T-helper 17 cell (primary cell): ENCODE measurements at regions not wholly inside any gene's neighbourhood (a gene's known extent, or its start where the extent isn't known, plus 50 kb on each side); places are given as distances from the start of the nearest gene placed in this dataset.

Source experiments
- ATAC-seq: fragments of 150-1000 bp; cut with Tn5 transposase; 2 replicates; pipeline ENCODE4 v1.10.0; 2021; ENCODE audit warnings: mild to moderate bottlenecking, moderate library complexity
- DNase-seq, 3 donors: peaks; one replicate each; pipeline versions ENCODE4 v3.0.0 to v3.0.0-alpha.2; 2020 to 2021
- H3K9me3 ChIP-seq: one replicate; pipeline ENCODE4 v1.7.0; 2013; ENCODE audit warnings: low read length, mild to moderate bottlenecking; ENCODE audit not compliant: control insufficient read depth, poor library complexity, severe bottlenecking
- H3K27ac Mint-ChIP-seq: one replicate; pipeline ENCODE4 v1.8.0; 2022; ENCODE audit warnings: mild to moderate bottlenecking, moderate library complexity, mixed read lengths
- H3K27me3 Mint-ChIP-seq: one replicate; pipeline ENCODE4 v1.8.0; 2022; ENCODE audit warnings: mixed read lengths
- H3K36me3 Mint-ChIP-seq: one replicate; pipeline ENCODE4 v1.8.0; 2022; ENCODE audit warnings: low read depth, mixed read lengths
- H3K4me1 Mint-ChIP-seq: one replicate; pipeline ENCODE4 v1.8.0; 2022; ENCODE audit warnings: mild to moderate bottlenecking, mixed read lengths
- H3K4me3 Mint-ChIP-seq: one replicate; pipeline ENCODE4 v1.8.0; 2022; ENCODE audit warnings: mild to moderate bottlenecking, moderate library complexity, mixed read lengths

DNA sequence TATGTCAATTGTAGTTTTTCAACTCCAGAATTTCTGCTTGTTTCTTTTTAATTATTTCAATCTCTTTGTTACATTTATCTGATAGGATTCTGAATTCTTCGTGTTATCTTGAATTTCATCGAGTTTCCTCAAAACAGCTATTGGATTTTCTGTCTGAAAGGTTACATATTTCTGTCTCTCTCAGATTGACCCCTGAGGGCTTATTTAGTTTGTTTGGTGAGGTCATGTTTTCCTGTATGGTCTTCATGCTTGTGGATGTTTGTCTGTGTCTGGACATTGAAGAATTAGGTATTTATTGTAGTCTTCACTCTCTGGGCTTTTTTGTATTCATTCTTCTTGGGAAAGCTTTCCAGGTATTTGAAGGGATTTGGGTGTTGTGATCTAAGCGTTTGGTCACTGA lies 85.6 kb downstream of the SNAPC1 start:
- Mint-ChIP-seq H3K36me3 (peaks cover 3% of the 10 kb centered on the region), H3K27ac (no peak overlapping the region), H3K4me1 (no peaks in the 10 kb centered on the region), H3K4me3 (no peak overlapping the region), H3K27me3 (peaks cover 14% of the 10 kb centered on the region)
- DNase-seq (no peak), ATAC-seq (no peak)
- no peaks in the 10 kb centered on the region for H3K9me3 ChIP-seq

DNA sequence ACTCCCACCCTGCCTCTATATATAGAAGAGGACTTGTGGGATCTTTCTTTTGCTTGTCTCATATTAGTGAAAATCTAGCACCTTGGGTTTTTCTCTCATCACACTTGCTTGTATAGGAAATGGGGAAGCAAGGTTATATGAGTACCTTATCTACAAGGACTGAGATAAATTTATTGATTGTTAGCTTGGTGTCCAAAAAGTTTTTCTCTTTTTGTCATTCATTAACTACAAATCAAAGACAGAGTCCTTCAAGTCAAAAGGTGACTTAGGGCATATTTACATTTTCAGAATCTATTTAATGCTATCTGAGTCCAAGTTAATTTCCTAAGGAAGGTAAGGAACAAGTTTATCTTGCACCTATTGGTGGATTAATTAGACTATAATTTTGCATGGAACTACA lies 92.7 kb downstream of the SNAPC1 start:
- Mint-ChIP-seq H3K36me3 (peaks cover 9% of the 10 kb centered on the region), H3K4me3 (no peak overlapping the region), H3K4me1 (no peaks in the 10 kb centered on the region), H3K27me3 (peaks cover 45% of the 10 kb centered on the region), H3K27ac (no peak overlapping the region)
- DNase-seq, result no peak
- ATAC-seq, result no peak
- peaks cover 4% of the 10 kb centered on the region for H3K9me3 ChIP-seq

DNA sequence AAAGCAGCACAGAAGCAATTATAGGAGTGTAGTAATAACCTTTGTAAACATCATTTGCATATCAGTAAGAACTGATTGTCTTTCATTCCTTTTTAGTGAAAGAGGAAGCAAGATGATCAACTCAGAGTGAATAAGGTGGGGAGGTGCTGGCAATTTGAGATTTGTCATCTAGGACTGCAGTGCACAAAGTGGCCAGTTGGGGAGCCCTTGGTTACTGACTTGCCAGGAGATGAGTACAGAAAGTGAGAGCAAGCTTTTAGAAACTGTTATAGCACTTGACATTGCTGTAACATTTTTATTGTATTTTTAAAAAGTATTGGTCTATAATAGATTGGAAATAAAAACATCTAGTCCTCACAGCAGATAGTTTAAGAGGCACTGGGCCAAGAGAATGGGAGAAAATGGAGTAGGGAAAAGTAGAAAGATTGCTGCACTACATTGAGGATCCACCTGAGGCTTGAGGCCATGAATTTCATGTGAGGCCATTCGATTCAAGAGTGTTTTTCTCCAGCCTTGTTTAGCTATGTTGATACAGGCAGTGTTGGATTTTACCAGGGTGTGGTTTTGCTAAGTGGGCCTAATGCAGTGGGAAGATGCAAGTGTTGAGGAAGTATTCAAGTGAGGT lies 98.2 kb downstream of the SNAPC1 start:
- no peak overlapping the region for H3K27ac Mint-ChIP-seq
- no peak overlapping the region for H3K4me3 Mint-ChIP-seq
- ATAC-seq, result peak; percentile 88
- H3K4me1 Mint-ChIP-seq, result no peaks in the 10 kb centered on the region
- peaks cover 4% of the 10 kb centered on the region for H3K9me3 ChIP-seq
- H3K36me3 Mint-ChIP-seq, result peaks cover 3% of the 10 kb centered on the region
- peaks cover 13% of the 10 kb centered on the region for H3K27me3 Mint-ChIP-seq
- peak in 1 of 3 donors; percentile 31 for DNase-seq

DNA sequence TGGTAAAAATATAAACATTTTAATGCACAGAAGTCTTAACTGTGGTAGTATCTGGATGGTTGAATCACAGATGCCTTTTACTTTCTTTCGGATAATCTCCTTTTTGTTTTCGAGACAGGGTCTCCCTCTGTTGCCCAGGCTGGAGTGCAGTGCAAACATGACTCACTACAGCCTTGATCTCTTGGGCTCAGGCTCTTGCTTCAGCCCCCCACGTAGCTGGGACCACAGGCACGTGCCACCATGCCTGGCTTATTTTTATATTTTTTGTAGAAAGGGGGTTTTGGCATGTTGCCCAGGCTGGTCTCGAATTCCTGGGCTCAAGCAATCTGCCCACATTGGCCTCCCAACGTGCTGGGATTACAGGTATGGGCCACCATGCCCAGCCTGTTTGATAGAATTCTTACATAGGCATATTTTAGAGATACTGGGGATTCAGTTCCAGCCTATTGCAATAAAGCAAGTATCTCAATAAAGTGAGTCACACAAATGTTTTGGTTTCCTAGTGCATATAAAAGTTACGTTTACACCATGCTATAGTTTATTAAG lies 99.2 kb downstream of the SNAPC1 start:
- Mint-ChIP-seq H3K4me1 (no peaks in the 10 kb centered on the region), H3K36me3 (peaks cover 3% of the 10 kb centered on the region), H3K4me3 (no peak overlapping the region), H3K27ac (no peak overlapping the region), H3K27me3 (peaks cover 7% of the 10 kb centered on the region)
- peaks cover 4% of the 10 kb centered on the region for H3K9me3 ChIP-seq
- no peak for DNase-seq
- no peak for ATAC-seq

DNA sequence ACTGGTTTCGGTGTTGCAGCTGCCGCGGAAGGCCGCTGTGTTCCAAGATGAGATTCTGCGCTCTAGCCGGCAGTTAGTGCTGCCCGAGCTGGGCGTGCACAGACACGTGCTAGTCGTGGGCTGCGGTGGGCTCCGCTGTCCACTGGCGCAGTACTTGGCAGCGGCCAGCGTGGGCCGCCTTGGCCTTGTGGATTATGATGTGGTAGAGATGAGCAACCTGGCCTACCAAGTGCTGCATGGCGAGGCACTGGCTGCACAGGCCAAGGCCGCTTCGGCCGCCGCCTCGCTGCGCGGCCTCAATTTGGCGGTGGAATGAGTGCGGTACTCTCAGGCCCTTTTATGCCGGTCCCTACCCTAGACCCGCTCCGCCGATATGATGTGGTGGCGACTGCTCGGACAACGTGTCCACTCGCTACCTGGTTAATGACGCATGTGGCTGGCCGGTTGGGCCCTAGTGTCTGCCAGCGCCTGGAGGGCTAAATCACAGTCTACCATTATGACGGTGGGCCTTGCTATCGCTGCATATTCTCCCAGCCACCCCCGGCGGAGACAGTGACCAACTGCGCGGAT lies 102.2 kb downstream of the SNAPC1 start:
- no peaks in the 10 kb centered on the region for H3K9me3 ChIP-seq
- Mint-ChIP-seq H3K27me3 (no peaks in the 10 kb centered on the region), H3K4me3 (no peak overlapping the region), H3K4me1 (peaks cover 2% of the 10 kb centered on the region), H3K36me3 (no peaks in the 10 kb centered on the region), H3K27ac (no peak overlapping the region)
- DNase-seq (no peak), ATAC-seq (no peak)

DNA sequence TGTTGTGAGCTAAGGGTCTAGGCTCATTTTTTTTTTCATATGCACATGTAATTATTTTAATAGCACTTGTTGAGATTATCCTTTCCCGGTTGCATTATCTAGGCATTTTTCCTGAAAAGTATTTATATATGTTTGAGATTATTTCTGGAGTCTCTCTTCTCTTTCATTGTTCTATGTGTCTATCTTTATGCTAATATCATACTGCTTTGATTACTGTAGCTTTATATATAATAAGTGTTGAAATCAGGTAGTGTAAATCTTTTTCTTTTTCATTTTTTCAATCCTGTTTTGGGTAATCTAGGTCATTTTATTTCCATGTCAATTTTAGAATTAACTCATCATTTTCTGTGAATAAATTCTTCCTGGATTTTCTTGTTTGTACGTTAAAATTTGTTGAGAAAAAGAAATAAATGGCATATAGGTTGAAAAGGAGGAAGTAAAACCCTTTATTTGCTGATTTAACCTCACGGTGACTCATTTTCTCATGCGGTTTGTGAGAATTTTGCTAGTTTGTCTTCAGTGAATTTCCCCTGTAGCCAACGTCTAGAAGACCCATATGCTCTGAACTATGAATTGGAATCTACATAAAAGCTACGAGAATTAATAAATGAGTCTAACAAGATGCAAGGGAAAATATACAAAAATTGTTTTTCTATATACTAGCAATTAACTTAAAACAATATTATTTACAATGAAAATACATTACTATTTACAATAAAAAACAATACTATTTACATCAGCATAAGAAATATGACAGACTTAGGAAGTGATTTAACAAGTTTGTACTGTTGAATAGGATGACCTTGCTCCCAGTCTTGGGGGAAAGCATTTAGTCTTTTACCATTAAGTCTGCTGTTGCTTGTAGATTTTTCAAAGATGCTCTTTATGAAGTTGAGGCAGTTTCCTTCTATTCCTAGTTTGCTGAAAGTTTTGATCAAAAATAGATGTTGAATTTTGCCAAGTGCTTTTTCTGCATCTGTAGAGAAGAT lies 105.0 kb downstream of the SNAPC1 start:
- DNase-seq, result no peak
- no peak overlapping the region for H3K27ac Mint-ChIP-seq
- peaks cover 2% of the 10 kb centered on the region for H3K4me1 Mint-ChIP-seq
- no peaks in the 10 kb centered on the region for H3K36me3 Mint-ChIP-seq
- H3K4me3 Mint-ChIP-seq, result no peak overlapping the region
- no peak for ATAC-seq
- no peaks in the 10 kb centered on the region for H3K27me3 Mint-ChIP-seq
- H3K9me3 ChIP-seq, result no peaks in the 10 kb centered on the region

GRCh38 chr14:61868846-61869245 lies 106.6 kb downstream of the SNAPC1 start:
- DNase-seq (no peak), ATAC-seq (no peak)
- Mint-ChIP-seq H3K27ac (no peak overlapping the region), H3K36me3 (no peaks in the 10 kb centered on the region), H3K27me3 (peaks cover 8% of the 10 kb centered on the region), H3K4me3 (no peak overlapping the region), H3K4me1 (peaks cover 2% of the 10 kb centered on the region)
- H3K9me3 ChIP-seq, result no peaks in the 10 kb centered on the region

GRCh38 chr14:61870163-61870562 lies 107.9 kb downstream of the SNAPC1 start:
- no peak for ATAC-seq
- Mint-ChIP-seq H3K4me3 (no peak overlapping the region), H3K27me3 (peaks cover 13% of the 10 kb centered on the region), H3K4me1 (peaks cover 2% of the 10 kb centered on the region), H3K36me3 (no peaks in the 10 kb centered on the region), H3K27ac (no peak overlapping the region)
- H3K9me3 ChIP-seq, result no peaks in the 10 kb centered on the region
- DNase-seq, result no peak

DNA sequence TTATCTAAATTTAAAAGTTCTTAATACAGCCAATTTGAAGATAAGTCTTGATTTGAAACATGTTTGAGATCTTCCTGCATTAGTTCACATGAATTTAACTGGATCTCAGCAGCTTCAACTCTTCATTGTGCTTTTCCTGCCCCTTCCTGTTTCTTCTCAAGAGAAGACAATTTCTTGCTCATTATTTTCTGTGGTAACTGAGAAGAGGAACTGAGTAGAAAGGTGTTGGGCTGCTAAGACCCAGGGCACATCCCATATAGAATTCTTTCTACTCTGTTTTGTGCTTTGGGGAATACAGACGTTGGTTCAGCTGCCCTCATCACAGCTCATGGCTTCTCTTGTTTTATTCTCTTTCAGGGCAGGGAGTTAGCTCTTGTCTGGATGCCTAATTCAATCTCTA lies 110.2 kb downstream of the SNAPC1 start:
- no peaks in the 10 kb centered on the region for H3K4me1 Mint-ChIP-seq
- no peak for DNase-seq

DNA sequence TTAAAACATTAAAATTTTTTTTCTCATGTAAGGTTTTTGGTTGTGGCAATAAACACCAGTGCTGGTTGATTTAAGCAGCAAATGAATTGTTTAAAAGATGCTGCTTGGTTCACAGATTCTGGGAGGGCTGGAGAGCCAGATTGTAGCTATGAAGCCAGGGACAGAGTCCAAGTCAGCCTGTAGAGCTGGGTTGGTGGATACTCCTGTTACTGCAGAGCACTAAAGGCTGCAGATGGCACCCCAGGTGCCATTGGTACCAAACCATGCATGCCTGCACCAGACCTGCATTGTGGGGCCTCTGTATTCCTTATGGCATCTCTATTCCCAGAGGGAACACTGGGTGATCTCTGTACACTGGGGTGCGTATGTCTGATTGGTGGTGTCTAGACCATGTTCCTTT lies 113.3 kb downstream of the SNAPC1 start:
- Mint-ChIP-seq H3K27me3 (peaks cover 62% of the 10 kb centered on the region), H3K36me3 (peaks cover 5% of the 10 kb centered on the region), H3K4me3 (no peak overlapping the region), H3K4me1 (no peaks in the 10 kb centered on the region), H3K27ac (no peak overlapping the region)
- DNase-seq, result no peak
- H3K9me3 ChIP-seq, result no peaks in the 10 kb centered on the region
- no peak for ATAC-seq

More for the DNA sequence above, 110.2 kb downstream of the SNAPC1 start:
- no peak overlapping the region for H3K27ac Mint-ChIP-seq
- no peak for ATAC-seq
- H3K9me3 ChIP-seq, result no peaks in the 10 kb centered on the region
- H3K27me3 Mint-ChIP-seq, result peaks cover 34% of the 10 kb centered on the region
- peaks cover 3% of the 10 kb centered on the region for H3K36me3 Mint-ChIP-seq
- H3K4me3 Mint-ChIP-seq, result no peak overlapping the region

- peaks cover 70% of the 10 kb centered on the region for H3K27me3 Mint-ChIP-seq
- no peaks in the 10 kb centered on the region for H3K9me3 ChIP-seq
- no peak overlapping the region for H3K4me3 Mint-ChIP-seq
- ATAC-seq (no peak), DNase-seq (no peak)
- peaks cover 7% of the 10 kb centered on the region for H3K36me3 Mint-ChIP-seq
- H3K27ac Mint-ChIP-seq, result no peak overlapping the region
- no peaks in the 10 kb centered on the region for H3K4me1 Mint-ChIP-seq
These were observed 114.3 kb downstream of the SNAPC1 start for GRCh38 chr14:61876362-61877034.

- ATAC-seq (no peak), DNase-seq (no peak)
- no peak overlapping the region for H3K27ac Mint-ChIP-seq
- H3K9me3 ChIP-seq, result no peaks in the 10 kb centered on the region
- H3K36me3 Mint-ChIP-seq, result peaks cover 7% of the 10 kb centered on the region
- no peaks in the 10 kb centered on the region for H3K4me1 Mint-ChIP-seq
- peaks cover 71% of the 10 kb centered on the region for H3K27me3 Mint-ChIP-seq
- H3K4me3 Mint-ChIP-seq, result no peak overlapping the region
These were observed 114.8 kb downstream of the SNAPC1 start for GRCh38 chr14:61877035-61877390.

DNA sequence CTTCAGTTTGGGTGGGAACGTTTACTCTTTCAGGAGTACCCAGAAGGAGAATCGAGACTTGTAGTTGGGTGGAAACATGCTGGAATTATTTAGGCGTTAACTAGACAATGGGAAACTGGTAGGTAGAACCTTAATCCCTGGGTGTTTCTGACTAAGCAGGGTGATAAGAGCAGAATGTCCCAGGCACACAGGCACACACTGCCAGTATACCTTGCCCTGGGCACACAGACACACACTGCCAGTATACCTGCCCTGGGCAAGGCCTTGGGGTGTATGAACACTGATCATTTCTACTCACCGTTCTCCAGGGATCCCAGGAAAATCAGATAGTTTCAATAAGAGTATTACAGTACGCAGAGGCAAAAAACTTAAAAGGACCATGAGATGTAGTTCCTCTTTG lies 115.5 kb downstream of the SNAPC1 start:
- DNase-seq, result no peak
- H3K9me3 ChIP-seq, result no peaks in the 10 kb centered on the region
- ATAC-seq, result no peak
- no peak overlapping the region for H3K27ac Mint-ChIP-seq
- peaks cover 78% of the 10 kb centered on the region for H3K27me3 Mint-ChIP-seq
- no peaks in the 10 kb centered on the region for H3K4me1 Mint-ChIP-seq
- peaks cover 7% of the 10 kb centered on the region for H3K36me3 Mint-ChIP-seq
- no peak overlapping the region for H3K4me3 Mint-ChIP-seq
